Left lung (tissue), 4 donors: ENCODE measurements at regions not wholly inside any gene's neighbourhood (a gene's known extent, or its start where the extent isn't known, plus 50 kb on each side); places are given as distances from the start of the nearest gene placed in this dataset.

Experiments
- ATAC-seq: fragments of 200-7000 bp; cut with Tn5 transposase; one replicate; pipeline ENCODE4 v1.9.1; 2020; ENCODE audit warnings: moderate library complexity
- DNase-seq, 4 donors: peaks; one replicate each; pipeline ENCODE4 v3.0.0-alpha.2; 2013 to 2020
- H3K27ac ChIP-seq, 2 donors: fragments of 200-600 bp; sonication (generic) in 1 of 2; one replicate each; pipeline versions ENCODE4 v1.5.0 to v1.8.0; 2020 to 2021
- H3K27me3 ChIP-seq, 2 donors: fragments of 200-600 bp; sonication (generic) in 1 of 2; one replicate each; pipeline versions ENCODE4 v1.5.0 to v1.8.0; 2020 to 2021
- H3K36me3 ChIP-seq, 2 donors: fragments of 200-600 bp; sonication (generic) in 1 of 2; one replicate each; pipeline versions ENCODE4 v1.5.0 to v1.8.0; 2020 to 2021
- H3K4me1 ChIP-seq, 2 donors: fragments of 200-600 bp; one replicate each; pipeline ENCODE4 v1.8.0; 2021
- H3K4me3 ChIP-seq, 2 donors: fragments of 200-600 bp; sonication (generic) in 1 of 2; one replicate each; pipeline versions ENCODE4 v1.5.0 to v1.8.0; 2020 to 2021; ENCODE audit warnings: mild to moderate bottlenecking in 1 of 2
- H3K9me3 ChIP-seq, 2 donors: fragments of 200-600 bp; sonication (generic) in 1 of 2; one replicate each; pipeline versions ENCODE4 v1.5.0 to v1.8.0; 2020 to 2021
- CTCF ChIP-seq, 2 donors: fragments of 200-600 bp; sonication (generic) in 1 of 2; IDR thresholded peaks; one replicate each; pipeline versions ENCODE4 v1.5.0 to v1.8.0; 2021; ENCODE audit warnings: antibody characterized with exemption in 2 of 2
- intact Hi-C, 2 donors: fragments of 100-400 bp; cut with DNase I; formaldehyde crosslinking; loops; one replicate each; pipeline versions ENCODE4 v1.11.2 to v1.14.2; 2022
- donor health status: DM: no; HTN: yes; CAD: no.
- donor health status: DM: no; HTN: no; CAD: no.

- Histone ChIP-seq H3K36me3 (no peaks in the 10 kb centered on the region), H3K9me3 (no peaks in the 10 kb centered on the region), H3K27me3 (no peaks in the 10 kb centered on the region), H3K27ac (no peak overlapping the region), H3K4me1 (no peaks in the 10 kb centered on the region), H3K4me3 (no peak overlapping the region)
- intact Hi-C loops, result no loop called here
- no peak for TF ChIP-seq CTCF (IDR thresholded peaks at IDR 0.05)
- no peak for DNase-seq
- ATAC-seq, result no peak
Measured at GRCh38 chr6:81552644-81553043, 199.8 kb downstream of the TENT5A start.

- no peaks in the 10 kb centered on the region for H3K4me1 ChIP-seq
- no peaks in the 10 kb centered on the region for H3K36me3 ChIP-seq
- no peak for TF ChIP-seq CTCF (IDR thresholded peaks at IDR 0.05)
- H3K27ac ChIP-seq, result no peak overlapping the region
- intact Hi-C loops, result no loop called here
- H3K27me3 ChIP-seq, result no peaks in the 10 kb centered on the region
- no peak for ATAC-seq
- no peak overlapping the region for H3K4me3 ChIP-seq
- no peak for DNase-seq
- H3K9me3 ChIP-seq, result no peaks in the 10 kb centered on the region
Measured at GRCh38 chr6:81547149-81547548, 205.3 kb downstream of the TENT5A start.

- DNase-seq (no peak), ATAC-seq (no peak)
- TF ChIP-seq CTCF (IDR thresholded peaks at IDR 0.05), result no peak
- Histone ChIP-seq H3K9me3 (no peaks in the 10 kb centered on the region), H3K4me1 (no peaks in the 10 kb centered on the region), H3K4me3 (no peak overlapping the region), H3K27me3 (no peaks in the 10 kb centered on the region), H3K27ac (no peak overlapping the region), H3K36me3 (no peaks in the 10 kb centered on the region)
- intact Hi-C loops, result no loop called here
Measured at GRCh38 chr6:81534934-81535465, 217.5 kb downstream of the TENT5A start.

- ATAC-seq, result no peak
- Histone ChIP-seq H3K9me3 (no peaks in the 10 kb centered on the region), H3K4me3 (no peak overlapping the region), H3K4me1 (no peaks in the 10 kb centered on the region), H3K36me3 (no peaks in the 10 kb centered on the region), H3K27me3 (no peaks in the 10 kb centered on the region), H3K27ac (no peak overlapping the region)
- no peak for TF ChIP-seq CTCF (IDR thresholded peaks at IDR 0.05)
- intact Hi-C loops, result no loop called here
- DNase-seq, result no peak
Measured at GRCh38 chr6:81531869-81532561, 220.5 kb downstream of the TENT5A start.

GRCh38 chr6:81517455-81517854 is 235.0 kb downstream of the TENT5A start:
- Histone ChIP-seq H3K27me3 (no peaks in the 10 kb centered on the region), H3K36me3 (no peaks in the 10 kb centered on the region), H3K27ac (no peak overlapping the region), H3K9me3 (no peaks in the 10 kb centered on the region), H3K4me1 (no peaks in the 10 kb centered on the region), H3K4me3 (no peak overlapping the region)
- DNase-seq (no peak), ATAC-seq (no peak)
- intact Hi-C loops, result no loop called here
- TF ChIP-seq CTCF (IDR thresholded peaks at IDR 0.05), result no peak
